ENCODE measurements at regions not wholly inside any gene's neighbourhood (a gene's known extent, or its start where the extent isn't known, plus 50 kb on each side); places are given as distances from the start of the nearest gene placed in this dataset.

DNA sequence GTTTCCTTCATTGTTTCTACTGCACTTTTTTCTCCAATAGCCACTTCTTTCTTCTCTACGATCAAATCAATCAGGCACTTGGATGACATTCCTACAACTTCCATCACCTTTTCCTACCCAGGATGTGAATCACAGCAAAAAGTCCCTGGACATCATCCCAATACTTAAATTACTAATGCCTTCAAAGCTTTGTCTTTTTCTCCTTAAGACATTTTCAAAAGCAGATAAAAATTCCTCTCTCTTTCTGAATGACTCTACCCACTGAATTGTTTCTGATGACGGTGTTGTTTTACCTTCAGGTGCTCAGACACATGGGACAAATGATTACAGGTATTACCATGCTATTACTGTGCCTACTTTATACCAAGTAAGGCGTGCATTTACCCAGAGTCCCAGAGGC lies 500.9 kb downstream of the FBXO15 start:
- intact Hi-C loops (cut with micrococcal nuclease; ENCODE audit: unreplicated experiment) (no loop called here), in situ Hi-C loops (cut with MboI) (no loop called here)
- 31% methylated on average over 3 of the region's 3 CpGs for WGBS (ENCODE audit: insufficient coverage, insufficient replicate concordance, low lambda C conversion rate, missing lambda C conversion rate)
- H3K4me1 ChIP-seq (ENCODE audit: control insufficient read depth, insufficient read depth, low read length): no peaks in the 10 kb centered on the region
- ChIA-PET CTCF (no interaction called here), POLR2A (no interaction called here), RAD21 (ENCODE audit: unreplicated experiment) (no interaction called here), SMC1A (ENCODE audit: uncharacterized antibody, unreplicated experiment) (interaction anchor here (1.3 kb wide), 1 partner anchor 23 kb away, joined by 3 read pairs; no protein-coding TSS in a partner anchor)
- ATAC-seq (no peak), FAIRE-seq (no peak), DNase-seq (ENCODE audit: low read depth, low spot score) (no peak)
- H3K9ac ChIP-seq (ENCODE audit: control insufficient read depth, insufficient read depth, low read length): no peak overlapping the region
- H3K27me3 ChIP-seq (replicated peaks in 1 of 2; ENCODE audit: control insufficient read depth in 2 of 2, insufficient read depth in 2 of 2, low read length in 1 of 2): no peaks in the 10 kb centered on the region
- BruUV-seq (replicated peaks): no TSS peak
- H3K4me2 ChIP-seq (ENCODE audit: control insufficient read depth, insufficient read depth): no peak overlapping the region
- no peaks in the 10 kb centered on the region for H3K9me3 ChIP-seq (replicated peaks; ENCODE audit: control insufficient read depth, insufficient read depth, low read length)
- no peak overlapping the region for H3K4me3 ChIP-seq
- H3K36me3 ChIP-seq (ENCODE audit: control insufficient read depth in 2 of 2, insufficient read depth in 2 of 2, low read length in 1 of 2): no peaks in the 10 kb centered on the region
- H4K20me1 ChIP-seq (ENCODE audit: control insufficient read depth, insufficient read depth): no peaks in the 10 kb centered on the region
- H3K79me2 ChIP-seq (ENCODE audit: control insufficient read depth, insufficient read depth, low read length): no peaks in the 10 kb centered on the region
- no peak overlapping the region for H2AFZ ChIP-seq (ENCODE audit: control insufficient read depth, low read depth, low read length)
- no peak overlapping the region for H3K27ac ChIP-seq (ENCODE audit: control insufficient read depth, insufficient read depth)
- TF ChIP-seq ATF7 (IDR thresholded peaks at IDR 0.05; ENCODE audit: low read depth) (no peak), GATAD2B (conservative IDR thresholded peaks at IDR 0.05; ENCODE audit: low read depth) (no peak)

GRCh38 chr18:73646196-73646595 lies 501.4 kb downstream of the FBXO15 start:
- intact Hi-C loops (cut with micrococcal nuclease; ENCODE audit: unreplicated experiment): no loop called here
- Histone ChIP-seq H3K4me3 (no peak overlapping the region), H4K20me1 (ENCODE audit: control insufficient read depth, insufficient read depth) (no peaks in the 10 kb centered on the region), H3K9me3 (replicated peaks; ENCODE audit: control insufficient read depth, insufficient read depth, low read length) (no peaks in the 10 kb centered on the region), H3K9ac (ENCODE audit: control insufficient read depth, insufficient read depth, low read length) (no peak overlapping the region), H3K79me2 (ENCODE audit: control insufficient read depth, insufficient read depth, low read length) (no peaks in the 10 kb centered on the region), H3K4me1 (ENCODE audit: control insufficient read depth, insufficient read depth, low read length) (no peaks in the 10 kb centered on the region), H3K36me3 (ENCODE audit: control insufficient read depth in 2 of 2, insufficient read depth in 2 of 2, low read length in 1 of 2) (no peaks in the 10 kb centered on the region), H3K27me3 (replicated peaks in 1 of 2; ENCODE audit: control insufficient read depth in 2 of 2, insufficient read depth in 2 of 2, low read length in 1 of 2) (no peaks in the 10 kb centered on the region), H2AFZ (ENCODE audit: control insufficient read depth, low read depth, low read length) (no peak overlapping the region), H3K27ac (ENCODE audit: control insufficient read depth, insufficient read depth) (no peak overlapping the region), H3K4me2 (ENCODE audit: control insufficient read depth, insufficient read depth) (no peak overlapping the region)
- RAD21 ChIA-PET (ENCODE audit: unreplicated experiment): no interaction called here
- POLR2A ChIA-PET: no interaction called here
- ATAC-seq (no peak), FAIRE-seq (no peak), DNase-seq (ENCODE audit: low read depth, low spot score) (no peak)
- BruUV-seq (replicated peaks): no TSS peak
- 2% methylated on average over 4 of the region's 4 CpGs for WGBS (ENCODE audit: insufficient coverage, insufficient replicate concordance, low lambda C conversion rate, missing lambda C conversion rate)
- CTCF ChIA-PET: no interaction called here
- in situ Hi-C loops (cut with MboI): no loop called here
- SMC1A ChIA-PET (ENCODE audit: uncharacterized antibody, unreplicated experiment): interaction anchor here (1.3 kb wide), 1 partner anchor 23 kb away, joined by 3 read pairs; no protein-coding TSS in a partner anchor
- no peak for TF ChIP-seq SREBF2 (IDR thresholded peaks at IDR 0.05; ENCODE audit: low read length)
- no peak for TF ChIP-seq SUZ12 (IDR thresholded peaks at IDR 0.05; ENCODE audit: unreplicated experiment)
- TF ChIP-seq, protein P1, sequence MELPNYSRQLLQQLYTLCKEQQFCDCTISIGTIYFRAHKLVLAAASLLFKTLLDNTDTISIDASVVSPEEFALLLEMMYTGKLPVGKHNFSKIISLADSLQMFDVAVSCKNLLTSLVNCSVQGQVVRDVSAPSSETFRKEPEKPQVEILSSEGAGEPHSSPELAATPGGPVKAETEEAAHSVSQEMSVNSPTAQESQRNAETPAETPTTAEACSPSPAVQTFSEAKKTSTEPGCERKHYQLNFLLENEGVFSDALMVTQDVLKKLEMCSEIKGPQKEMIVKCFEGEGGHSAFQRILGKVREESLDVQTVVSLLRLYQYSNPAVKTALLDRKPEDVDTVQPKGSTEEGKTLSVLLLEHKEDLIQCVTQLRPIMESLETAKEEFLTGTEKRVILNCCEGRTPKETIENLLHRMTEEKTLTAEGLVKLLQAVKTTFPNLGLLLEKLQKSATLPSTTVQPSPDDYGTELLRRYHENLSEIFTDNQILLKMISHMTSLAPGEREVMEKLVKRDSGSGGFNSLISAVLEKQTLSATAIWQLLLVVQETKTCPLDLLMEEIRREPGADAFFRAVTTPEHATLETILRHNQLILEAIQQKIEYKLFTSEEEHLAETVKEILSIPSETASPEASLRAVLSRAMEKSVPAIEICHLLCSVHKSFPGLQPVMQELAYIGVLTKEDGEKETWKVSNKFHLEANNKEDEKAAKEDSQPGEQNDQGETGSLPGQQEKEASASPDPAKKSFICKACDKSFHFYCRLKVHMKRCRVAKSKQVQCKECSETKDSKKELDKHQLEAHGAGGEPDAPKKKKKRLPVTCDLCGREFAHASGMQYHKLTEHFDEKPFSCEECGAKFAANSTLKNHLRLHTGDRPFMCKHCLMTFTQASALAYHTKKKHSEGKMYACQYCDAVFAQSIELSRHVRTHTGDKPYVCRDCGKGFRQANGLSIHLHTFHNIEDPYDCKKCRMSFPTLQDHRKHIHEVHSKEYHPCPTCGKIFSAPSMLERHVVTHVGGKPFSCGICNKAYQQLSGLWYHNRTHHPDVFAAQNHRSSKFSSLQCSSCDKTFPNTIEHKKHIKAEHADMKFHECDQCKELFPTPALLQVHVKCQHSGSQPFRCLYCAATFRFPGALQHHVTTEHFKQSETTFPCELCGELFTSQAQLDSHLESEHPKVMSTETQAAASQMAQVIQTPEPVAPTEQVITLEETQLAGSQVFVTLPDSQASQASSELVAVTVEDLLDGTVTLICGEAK (IDR thresholded peaks at IDR 0.05; ENCODE audit: borderline replicate concordance): no peak
- no peak for TF ChIP-seq SMC3 (IDR thresholded peaks at IDR 0.05; ENCODE audit: borderline replicate concordance, low read length)
- no peak for TF ChIP-seq PAX8 (IDR thresholded peaks at IDR 0.05)
- no peak for TF ChIP-seq ESRRA (IDR thresholded peaks at IDR 0.05; ENCODE audit: low read length)
- TF ChIP-seq, protein P2, sequence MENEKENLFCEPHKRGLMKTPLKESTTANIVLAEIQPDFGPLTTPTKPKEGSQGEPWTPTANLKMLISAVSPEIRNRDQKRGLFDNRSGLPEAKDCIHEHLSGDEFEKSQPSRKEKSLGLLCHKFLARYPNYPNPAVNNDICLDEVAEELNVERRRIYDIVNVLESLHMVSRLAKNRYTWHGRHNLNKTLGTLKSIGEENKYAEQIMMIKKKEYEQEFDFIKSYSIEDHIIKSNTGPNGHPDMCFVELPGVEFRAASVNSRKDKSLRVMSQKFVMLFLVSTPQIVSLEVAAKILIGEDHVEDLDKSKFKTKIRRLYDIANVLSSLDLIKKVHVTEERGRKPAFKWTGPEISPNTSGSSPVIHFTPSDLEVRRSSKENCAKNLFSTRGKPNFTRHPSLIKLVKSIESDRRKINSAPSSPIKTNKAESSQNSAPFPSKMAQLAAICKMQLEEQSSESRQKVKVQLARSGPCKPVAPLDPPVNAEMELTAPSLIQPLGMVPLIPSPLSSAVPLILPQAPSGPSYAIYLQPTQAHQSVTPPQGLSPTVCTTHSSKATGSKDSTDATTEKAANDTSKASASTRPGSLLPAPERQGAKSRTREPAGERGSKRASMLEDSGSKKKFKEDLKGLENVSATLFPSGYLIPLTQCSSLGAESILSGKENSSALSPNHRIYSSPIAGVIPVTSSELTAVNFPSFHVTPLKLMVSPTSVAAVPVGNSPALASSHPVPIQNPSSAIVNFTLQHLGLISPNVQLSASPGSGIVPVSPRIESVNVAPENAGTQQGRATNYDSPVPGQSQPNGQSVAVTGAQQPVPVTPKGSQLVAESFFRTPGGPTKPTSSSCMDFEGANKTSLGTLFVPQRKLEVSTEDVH (IDR thresholded peaks at IDR 0.05; ENCODE audit: low read depth, partially characterized antibody): no peak
- no peak for TF ChIP-seq EP300 (IDR thresholded peaks at IDR 0.05; ENCODE audit: borderline replicate concordance in 1 of 2, control insufficient read depth in 1 of 2, low read depth in 2 of 2, low read length in 2 of 2)
